ENCODE measurements at regions not wholly inside any gene's neighbourhood (a gene's known extent, or its start where the extent isn't known, plus 50 kb on each side); places are given as distances from the start of the nearest gene placed in this dataset.

DNA sequence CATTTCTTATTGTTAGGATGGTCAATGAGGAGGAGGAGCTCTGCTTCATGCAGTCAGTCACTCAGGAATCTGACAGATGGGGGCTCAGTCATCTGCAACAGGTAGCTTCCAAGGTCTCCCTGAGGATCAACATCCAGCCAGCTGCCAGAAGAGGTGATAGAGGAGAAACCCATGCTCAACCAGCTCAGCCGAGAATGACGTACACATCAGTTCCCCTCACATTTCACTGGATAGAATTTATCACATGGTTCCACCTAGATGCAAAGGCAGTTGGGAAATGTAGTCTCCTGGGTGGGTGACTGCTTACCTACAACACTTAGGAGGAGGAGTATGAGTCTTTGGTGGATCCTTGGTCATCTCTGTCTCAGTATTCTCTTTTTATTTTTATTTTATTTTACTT, 144.5 kb downstream of the CEBPB start:
- TF ChIP-seq, protein P1, sequence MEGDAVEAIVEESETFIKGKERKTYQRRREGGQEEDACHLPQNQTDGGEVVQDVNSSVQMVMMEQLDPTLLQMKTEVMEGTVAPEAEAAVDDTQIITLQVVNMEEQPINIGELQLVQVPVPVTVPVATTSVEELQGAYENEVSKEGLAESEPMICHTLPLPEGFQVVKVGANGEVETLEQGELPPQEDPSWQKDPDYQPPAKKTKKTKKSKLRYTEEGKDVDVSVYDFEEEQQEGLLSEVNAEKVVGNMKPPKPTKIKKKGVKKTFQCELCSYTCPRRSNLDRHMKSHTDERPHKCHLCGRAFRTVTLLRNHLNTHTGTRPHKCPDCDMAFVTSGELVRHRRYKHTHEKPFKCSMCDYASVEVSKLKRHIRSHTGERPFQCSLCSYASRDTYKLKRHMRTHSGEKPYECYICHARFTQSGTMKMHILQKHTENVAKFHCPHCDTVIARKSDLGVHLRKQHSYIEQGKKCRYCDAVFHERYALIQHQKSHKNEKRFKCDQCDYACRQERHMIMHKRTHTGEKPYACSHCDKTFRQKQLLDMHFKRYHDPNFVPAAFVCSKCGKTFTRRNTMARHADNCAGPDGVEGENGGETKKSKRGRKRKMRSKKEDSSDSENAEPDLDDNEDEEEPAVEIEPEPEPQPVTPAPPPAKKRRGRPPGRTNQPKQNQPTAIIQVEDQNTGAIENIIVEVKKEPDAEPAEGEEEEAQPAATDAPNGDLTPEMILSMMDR (IDR thresholded peaks at IDR 0.05; ENCODE audit: low read length) = no peak
- TF ChIP-seq EZH2 (IDR thresholded peaks at IDR 0.05; ENCODE audit: borderline replicate concordance, low read length) = no peak
